ENCODE measurements at regions not wholly inside any gene's neighbourhood (a gene's known extent, or its start where the extent isn't known, plus 50 kb on each side); places are given as distances from the start of the nearest gene placed in this dataset.

GRCh38 chr10:32187686-32188085, 131.5 kb upstream of the KIF5B start:
- TF ChIP-seq ZFP3 (CRISPR knock-in tag; IDR thresholded peaks at IDR 0.05) = no peak
- TF ChIP-seq ISL1 (CRISPR knock-in tag; IDR thresholded peaks at IDR 0.05) = no peak
- TF ChIP-seq SNAI2 (CRISPR knock-in tag; IDR thresholded peaks at IDR 0.05) = no peak

Data from SK-N-SH treated with all-trans-retinoic acid at 6 μM for 48 hours (cell line).